ENCODE measurements at regions not wholly inside any gene's neighbourhood (a gene's known extent, or its start where the extent isn't known, plus 50 kb on each side); places are given as distances from the start of the nearest gene placed in this dataset.
A peak's percentile ranks its signal among the peaks of the same experiment; 100 is the strongest.

- no peak for DNase-seq
Observed at GRCh38 chr4:74618659-74619058, 173.7 kb downstream of the AREG start.

DNA sequence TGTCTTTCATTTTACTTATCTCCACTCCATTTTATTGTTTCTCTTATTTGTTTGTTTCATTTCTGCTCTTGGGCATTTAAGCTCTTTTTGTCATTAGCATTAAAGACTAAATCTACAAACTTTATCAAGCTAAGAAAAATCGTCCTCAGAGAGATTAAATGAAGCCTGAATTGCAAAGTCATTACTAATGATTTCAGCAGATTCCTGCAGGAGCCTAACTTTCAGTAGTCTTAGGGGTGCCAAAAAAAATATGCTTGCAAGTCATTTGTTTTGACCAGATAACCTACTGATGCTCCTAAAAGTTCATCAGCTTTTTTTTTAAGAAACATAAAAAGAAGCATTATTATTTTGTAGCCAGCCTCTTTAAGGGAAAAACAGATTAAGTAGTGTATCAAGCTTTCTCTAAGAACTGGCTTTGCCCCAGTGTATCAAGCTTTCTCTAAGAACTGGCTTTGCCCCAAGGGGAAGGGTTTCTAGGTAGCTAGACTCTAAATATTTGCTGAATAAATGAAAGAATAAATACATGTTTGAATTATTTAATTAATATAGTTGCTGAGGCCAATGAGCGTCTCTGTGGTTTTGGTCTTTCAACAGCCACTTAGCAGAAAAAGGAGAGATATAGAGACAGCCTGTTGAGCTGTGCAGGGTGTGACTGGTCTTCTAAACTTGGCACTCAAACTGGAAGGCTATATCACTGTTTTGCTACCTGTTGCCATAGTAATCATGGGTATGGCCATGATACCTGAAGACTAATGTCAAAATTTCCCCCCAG is 174.2 kb downstream of the BTC start:
- no peak for DNase-seq

DNA sequence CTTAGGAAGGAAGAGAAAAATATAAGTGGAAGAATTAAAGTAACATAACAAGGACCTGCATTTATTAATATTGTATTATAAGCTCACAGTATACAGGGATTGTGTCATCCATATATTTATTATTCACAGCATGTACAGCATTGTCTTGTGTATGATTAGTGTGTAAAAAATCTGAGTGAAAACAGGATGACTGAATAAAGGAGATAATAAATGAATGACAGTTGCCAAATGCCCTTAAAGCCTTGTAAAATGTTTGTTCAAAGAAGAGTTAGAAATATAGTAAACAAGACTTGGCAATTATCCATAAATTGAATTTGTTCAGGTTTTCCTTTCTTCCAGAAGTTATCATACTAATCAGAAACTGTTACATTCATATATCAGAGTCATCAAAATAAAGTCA is 172.7 kb downstream of the BTC start:
- no peak for DNase-seq

GRCh38 chr4:74623041-74623440 is 171.3 kb downstream of the BTC start:
- DNase-seq: peak in 1 of 2 donors; percentile 30

DNA sequence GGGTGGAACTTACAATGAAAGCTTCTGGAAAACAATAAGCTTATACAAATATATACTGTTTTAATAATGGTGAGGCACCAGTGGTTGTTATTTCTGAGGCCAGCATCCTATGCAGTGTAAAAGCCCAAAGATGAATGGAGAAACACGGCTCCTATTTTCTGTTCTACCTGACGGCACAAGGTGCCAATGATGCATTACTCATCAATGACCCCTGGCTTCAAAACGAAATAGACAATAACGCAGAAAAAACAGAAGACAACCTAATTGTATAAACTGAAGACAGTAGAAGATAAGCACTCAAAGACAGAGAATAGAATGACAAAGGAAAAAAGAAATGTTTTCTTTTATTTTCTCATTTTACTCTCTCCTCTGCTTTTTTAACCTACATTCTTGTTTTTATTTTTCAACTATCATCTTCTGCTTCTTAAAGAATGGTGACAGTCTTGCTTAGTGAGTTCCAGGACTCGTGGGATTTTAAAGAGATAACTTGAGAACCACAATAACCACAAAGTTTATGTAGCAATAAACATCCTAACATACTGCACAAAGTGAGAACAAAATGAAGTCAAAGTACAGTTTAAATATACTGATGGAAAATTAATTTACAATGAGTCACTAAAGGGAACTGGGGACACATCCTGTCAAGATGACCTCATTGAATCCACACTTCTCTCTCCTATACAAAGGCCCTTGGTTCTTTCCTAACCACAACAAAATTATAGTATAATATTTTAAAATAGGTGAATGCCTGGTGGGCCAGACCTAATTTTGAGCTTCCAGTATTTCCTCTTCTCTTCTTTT is 169.8 kb downstream of the BTC start:
- DNase-seq: peak in 1 of 2 donors; percentile 19

DNA sequence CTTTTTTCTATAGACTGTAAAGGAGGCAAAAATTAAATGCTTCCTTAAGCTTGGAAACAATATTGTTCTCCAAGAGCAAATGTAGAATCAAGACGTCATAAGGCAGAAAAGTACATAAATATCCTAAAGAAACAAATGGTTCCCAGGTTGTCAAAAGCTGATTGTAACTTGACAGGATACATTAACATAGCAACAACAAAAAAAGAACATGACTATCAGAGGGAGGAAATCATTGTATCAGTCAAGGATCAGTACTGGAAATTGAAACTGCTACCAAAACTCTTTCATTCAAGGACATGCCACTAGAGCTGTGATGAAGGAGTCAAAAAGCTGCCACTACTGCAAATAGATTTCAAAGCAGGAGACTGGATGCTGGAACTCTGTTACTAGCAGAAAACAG is 168.3 kb downstream of the BTC start:
- no peak for DNase-seq

DNA sequence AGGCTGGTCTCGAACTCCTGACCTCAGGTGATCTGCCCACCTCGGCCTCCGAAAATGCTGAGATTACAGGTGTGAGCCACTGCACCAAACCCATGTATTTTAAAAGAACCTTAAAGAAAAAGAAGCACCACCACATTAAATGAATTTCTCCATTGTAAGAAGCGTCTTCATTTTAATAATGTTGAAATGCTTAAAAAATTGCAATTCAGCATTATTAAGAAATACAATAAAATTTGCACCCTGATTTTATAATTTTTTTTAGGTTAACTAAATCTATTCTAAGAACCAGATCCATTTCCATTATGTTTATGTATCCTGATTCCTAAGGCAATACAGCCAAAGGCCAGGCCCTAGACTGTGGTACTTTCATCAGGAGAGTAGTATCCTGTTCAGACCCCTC is 167.2 kb downstream of the BTC start:
- DNase-seq: no peak

- no peak for DNase-seq
Observed at GRCh38 chr4:74627504-74627903, 166.8 kb downstream of the BTC start.

DNA sequence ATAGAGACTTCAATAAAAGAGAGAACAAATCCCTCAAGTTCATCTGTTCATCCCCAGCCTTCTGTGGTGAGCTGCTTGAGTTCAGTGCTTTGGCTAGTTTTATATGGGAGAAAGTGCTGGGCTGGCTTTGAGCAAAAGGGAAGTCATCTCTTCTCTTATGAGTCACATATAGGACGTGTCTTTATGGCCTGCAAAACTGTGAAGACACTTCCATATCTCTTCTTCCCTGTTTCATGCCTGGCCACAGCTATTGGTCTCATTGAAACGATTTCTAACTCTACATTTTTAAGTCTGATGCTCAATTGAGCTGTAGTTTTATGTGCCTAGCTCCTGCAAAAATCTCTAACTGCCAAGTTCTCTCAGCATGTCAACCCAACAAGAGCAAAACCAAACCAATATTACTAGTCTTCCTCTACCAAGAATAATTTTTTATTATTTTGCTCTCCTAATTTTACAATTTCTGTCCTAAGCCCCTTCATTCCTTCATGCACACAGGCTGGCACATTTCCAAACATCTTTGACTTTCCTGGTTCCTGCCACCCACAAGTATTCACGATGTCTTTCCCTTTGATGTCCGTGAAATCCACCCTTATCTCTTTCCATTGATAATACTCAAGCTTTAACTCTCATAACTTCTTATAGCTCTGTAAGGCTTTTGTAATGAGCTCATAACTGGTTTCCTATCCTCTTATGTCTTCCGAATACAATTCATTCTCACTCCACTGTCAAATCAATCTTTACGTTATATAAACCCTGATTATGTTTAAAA is 165.3 kb downstream of the BTC start:
- peak; percentile 3 to 18 for DNase-seq

DNA sequence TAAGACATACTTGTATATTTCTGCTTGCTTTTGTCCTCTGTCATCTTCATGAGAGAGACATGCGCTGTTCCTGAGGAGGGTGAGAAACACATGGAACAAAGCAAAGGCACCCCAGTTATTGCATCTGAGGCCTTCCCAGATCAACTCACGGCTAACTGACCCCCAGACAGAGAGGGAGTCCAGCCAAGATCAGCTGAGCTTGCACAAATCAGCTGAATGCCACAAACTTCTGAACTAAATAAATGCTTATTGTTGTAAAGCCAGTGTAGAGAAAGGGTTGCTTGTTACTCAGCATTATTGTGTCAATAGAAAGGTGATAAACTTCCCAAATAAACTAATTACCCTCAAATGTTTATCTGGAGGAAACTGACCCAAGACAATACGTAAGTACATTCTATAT is 163.8 kb downstream of the BTC start:
- DNase-seq: no peak

DNA sequence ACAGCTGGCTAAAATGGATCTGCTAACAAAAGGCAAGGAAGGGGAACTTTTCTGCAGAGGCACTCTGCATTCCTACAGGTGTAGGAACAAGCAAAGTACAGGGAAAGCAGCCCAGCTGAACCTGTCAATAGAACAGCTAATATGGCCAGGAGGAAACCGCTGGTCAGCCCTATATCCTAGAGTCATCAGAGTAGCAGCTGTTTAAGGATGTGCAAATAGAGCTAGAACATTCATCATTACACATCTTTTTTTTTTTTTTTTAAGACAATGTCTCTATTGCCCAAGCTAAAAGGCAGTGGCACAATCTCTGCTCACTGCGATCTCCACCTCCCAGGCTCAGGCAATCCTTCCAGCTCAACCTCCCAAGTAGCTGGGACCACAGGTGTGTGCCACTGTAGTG is 163.0 kb downstream of the BTC start:
- DNase-seq: no peak

GRCh38 chr4:74631988-74632387 is 162.3 kb downstream of the BTC start:
- DNase-seq: no peak

GRCh38 chr4:74632634-74633033 is 161.7 kb downstream of the BTC start:
- peak; percentile 19 to 40 for DNase-seq

- no peak for DNase-seq
Observed at GRCh38 chr4:74635074-74635473, 159.2 kb downstream of the BTC start.

DNA sequence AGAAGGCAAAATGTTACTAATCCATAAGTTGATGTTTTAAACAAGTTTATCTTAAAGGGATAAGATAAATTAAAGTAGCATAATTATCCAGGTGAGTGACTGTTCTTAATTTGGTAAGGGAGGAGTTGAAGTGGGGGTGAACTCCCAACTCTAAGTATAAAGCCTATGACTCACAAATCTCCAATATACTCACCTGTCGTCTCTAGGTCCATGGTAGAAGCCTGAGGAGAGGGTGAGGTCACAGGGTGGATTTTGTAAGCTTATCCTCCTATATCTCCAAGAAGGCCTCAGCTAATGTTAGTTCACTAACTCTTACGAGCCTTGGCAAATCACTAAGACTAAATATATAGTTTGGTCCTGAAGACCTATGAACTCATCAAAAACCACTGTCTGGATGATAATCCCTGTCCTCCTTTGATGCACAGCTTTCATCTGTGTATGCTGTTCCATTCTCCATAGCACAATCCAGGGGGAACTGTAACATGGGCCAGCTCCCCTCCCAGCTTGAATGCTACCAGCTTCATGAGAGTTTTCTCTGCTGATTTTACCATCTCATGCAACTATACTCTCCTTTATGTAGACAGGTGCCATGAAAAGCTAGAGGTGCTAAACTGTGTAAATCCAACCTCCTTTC is 158.7 kb downstream of the BTC start:
- DNase-seq: no peak

DNA sequence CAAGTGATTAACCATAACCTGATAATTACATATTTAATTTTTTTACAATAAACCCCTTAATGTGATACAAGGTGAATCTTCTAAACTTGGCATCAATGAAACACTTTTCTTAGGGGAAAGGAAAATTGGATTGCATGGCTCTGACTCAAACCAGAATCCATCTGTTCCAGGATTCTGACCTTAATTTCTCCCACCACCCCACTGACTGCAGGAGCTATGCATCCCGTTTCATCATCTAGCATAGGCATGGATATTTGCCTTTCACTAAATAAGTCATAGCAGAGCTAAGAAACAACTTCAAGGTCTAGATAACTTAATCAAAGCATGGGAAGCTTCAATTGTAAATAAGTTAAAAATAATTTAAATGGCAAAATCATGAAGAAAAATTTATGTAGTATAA is 156.3 kb downstream of the BTC start:
- DNase-seq: no peak

DNA sequence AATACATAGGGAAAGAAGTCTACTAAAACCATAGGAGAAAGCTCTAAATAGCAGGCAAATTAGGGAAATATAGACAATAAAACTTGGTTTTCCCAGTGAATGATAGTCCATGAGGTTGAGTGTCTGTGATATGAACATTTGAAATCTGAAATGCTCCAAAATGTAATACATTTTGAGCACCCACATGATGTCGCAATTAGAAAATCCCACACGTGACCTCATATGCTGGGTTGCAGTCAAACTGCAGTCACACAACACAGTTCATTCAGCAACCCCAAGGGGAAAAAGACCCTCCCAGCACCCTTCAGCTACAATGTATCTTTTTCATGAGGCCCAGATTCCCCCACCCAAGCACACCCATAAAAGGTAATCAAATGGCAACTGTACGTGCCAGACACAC is 155.6 kb downstream of the BTC start:
- no peak for DNase-seq

GRCh38 chr4:74640111-74640903 is 154.0 kb downstream of the BTC start:
- no peak for DNase-seq

GRCh38 chr4:74642006-74642405 is 152.3 kb downstream of the BTC start:
- DNase-seq: no peak

- no peak for DNase-seq
Observed at GRCh38 chr4:74649193-74649592, 145.1 kb downstream of the BTC start.

GRCh38 chr4:74651198-74651597 is 143.1 kb downstream of the BTC start:
- no peak for DNase-seq

Measured in CD4-positive, alpha-beta T cell treated with Interleukin-4 for 1 hour (primary cell).